ENCODE measurements at regions not wholly inside any gene's neighbourhood (a gene's known extent, or its start where the extent isn't known, plus 50 kb on each side); places are given as distances from the start of the nearest gene placed in this dataset.
A peak's percentile ranks its signal among the peaks of the same experiment; 100 is the strongest.
"Not testable (repeated sequence)": the region's sequence is repeated elsewhere in the genome, so short reads cannot be mapped to it uniquely, and the experiment has no call there.

GRCh38 chr7:53326634-53327033, 291.2 kb downstream of the POM121L12 start:
- Mint-ChIP-seq H3K4me3 (no peak overlapping the region), H3K4me1 (no peaks in the 10 kb centered on the region), H3K27ac (no peak overlapping the region), H3K27me3 (no peaks in the 10 kb centered on the region), H3K9me3 (peaks cover 4 to 29% (median 11%) of the 10 kb centered on the region in 8 donors), H3K36me3 (no peaks in the 10 kb centered on the region)
- Histone ChIP-seq H3K36me3 (ENCODE audit: insufficient read depth, low read length) (no peaks in the 10 kb centered on the region), H3K4me1 (ENCODE audit: insufficient read depth, low read length) (no peaks in the 10 kb centered on the region), H3K4me3 (ENCODE audit: low read length in 2 of 2) (no peak overlapping the region), H3K27ac (ENCODE audit: low read depth, low read length) (no peak overlapping the region), H3K9me3 (ENCODE audit: control insufficient read depth in 1 of 2, low read length in 2 of 2) (no peaks in the 10 kb centered on the region), H3K27me3 (ENCODE audit: insufficient read depth, low read length) (no peaks in the 10 kb centered on the region)
- intact Hi-C loops (cut with micrococcal nuclease), result no loop called here
- CTCF ChIA-PET (ENCODE audit: partially characterized antibody), result no interaction called here
- POLR2A ChIA-PET (ENCODE audit: partially characterized antibody), result no interaction called here
- DNase-seq, result no peak

- Histone ChIP-seq H3K4me1 (ENCODE audit: insufficient read depth, low read length) (no peaks in the 10 kb centered on the region), H3K9me3 (ENCODE audit: control insufficient read depth in 1 of 2, low read length in 2 of 2) (no peaks in the 10 kb centered on the region), H3K36me3 (ENCODE audit: insufficient read depth, low read length) (no peaks in the 10 kb centered on the region), H3K27ac (ENCODE audit: low read depth, low read length) (no peak overlapping the region), H3K27me3 (ENCODE audit: insufficient read depth, low read length) (no peaks in the 10 kb centered on the region), H3K4me3 (ENCODE audit: low read length in 2 of 2) (no peak overlapping the region)
- POLR2A ChIA-PET (ENCODE audit: partially characterized antibody), result no interaction called here
- Mint-ChIP-seq H3K9me3 (peaks cover 0 to 37% (median 13%) of the 10 kb centered on the region in 8 donors), H3K27ac (no peak overlapping the region), H3K4me1 (no peaks in the 10 kb centered on the region), H3K36me3 (no peaks in the 10 kb centered on the region), H3K27me3 (no peaks in the 10 kb centered on the region), H3K4me3 (no peak overlapping the region)
- intact Hi-C loops (cut with micrococcal nuclease), result no loop called here
- CTCF ChIA-PET (ENCODE audit: partially characterized antibody), result no interaction called here
- DNase-seq, result no peak
These were observed 300.8 kb downstream of the POM121L12 start for GRCh38 chr7:53336105-53336668.

- intact Hi-C loops (cut with micrococcal nuclease), result no loop called here
- Histone ChIP-seq H3K36me3 (ENCODE audit: insufficient read depth, low read length) (no peaks in the 10 kb centered on the region), H3K4me1 (ENCODE audit: insufficient read depth, low read length) (no peaks in the 10 kb centered on the region), H3K27me3 (ENCODE audit: insufficient read depth, low read length) (no peaks in the 10 kb centered on the region), H3K9me3 (ENCODE audit: control insufficient read depth in 1 of 2, low read length in 2 of 2) (no peaks in the 10 kb centered on the region), H3K4me3 (ENCODE audit: low read length in 2 of 2) (no peak overlapping the region), H3K27ac (ENCODE audit: low read depth, low read length) (no peak overlapping the region)
- POLR2A ChIA-PET (ENCODE audit: partially characterized antibody), result no interaction called here
- H3K9me3 Mint-ChIP-seq, result peaks cover 0 to 48% (median 22%) of the 10 kb centered on the region in 8 donors
- H3K27ac Mint-ChIP-seq, result no peak overlapping the region
- H3K36me3 Mint-ChIP-seq, result no peaks in the 10 kb centered on the region
- H3K4me3 Mint-ChIP-seq, result no peak overlapping the region
- DNase-seq, result no peak
- no peaks in the 10 kb centered on the region for H3K27me3 Mint-ChIP-seq
- CTCF ChIA-PET (ENCODE audit: partially characterized antibody), result no interaction called here
- H3K4me1 Mint-ChIP-seq, result no peaks in the 10 kb centered on the region
These were observed 304.8 kb downstream of the POM121L12 start for GRCh38 chr7:53340220-53340619.

GRCh38 chr7:53350241-53350640, 314.8 kb downstream of the POM121L12 start:
- Histone ChIP-seq H3K27ac (ENCODE audit: low read depth, low read length) (no peak overlapping the region), H3K27me3 (ENCODE audit: insufficient read depth, low read length) (no peaks in the 10 kb centered on the region), H3K4me1 (ENCODE audit: insufficient read depth, low read length) (no peaks in the 10 kb centered on the region), H3K4me3 (ENCODE audit: low read length in 2 of 2) (no peak overlapping the region), H3K36me3 (ENCODE audit: insufficient read depth, low read length) (no peaks in the 10 kb centered on the region), H3K9me3 (ENCODE audit: control insufficient read depth in 1 of 2, low read length in 2 of 2) (peaks cover 0 to 14% of the 10 kb centered on the region in 2 donors)
- ChIA-PET CTCF (ENCODE audit: partially characterized antibody) (no interaction called here), POLR2A (ENCODE audit: partially characterized antibody) (no interaction called here)
- H3K36me3 Mint-ChIP-seq, result no peaks in the 10 kb centered on the region
- H3K9me3 Mint-ChIP-seq, result peaks cover 3 to 31% (median 16%) of the 10 kb centered on the region in 8 donors
- H3K27me3 Mint-ChIP-seq, result no peaks in the 10 kb centered on the region
- intact Hi-C loops (cut with micrococcal nuclease), result no loop called here
- H3K27ac Mint-ChIP-seq, result no peak overlapping the region
- DNase-seq, result no peak
- no peaks in the 10 kb centered on the region for H3K4me1 Mint-ChIP-seq
- no peak overlapping the region for H3K4me3 Mint-ChIP-seq

- ChIA-PET CTCF (ENCODE audit: partially characterized antibody) (no interaction called here), POLR2A (ENCODE audit: partially characterized antibody) (no interaction called here)
- Mint-ChIP-seq H3K27ac (no peak overlapping the region), H3K4me3 (no peak overlapping the region), H3K9me3 (peaks cover 3 to 34% (median 15%) of the 10 kb centered on the region in 8 donors), H3K27me3 (no peaks in the 10 kb centered on the region), H3K36me3 (no peaks in the 10 kb centered on the region), H3K4me1 (no peaks in the 10 kb centered on the region)
- H3K4me1 ChIP-seq (ENCODE audit: insufficient read depth, low read length), result no peaks in the 10 kb centered on the region
- H3K4me3 ChIP-seq (ENCODE audit: low read length in 2 of 2), result no peak overlapping the region
- DNase-seq, result no peak
- H3K27ac ChIP-seq (ENCODE audit: low read depth, low read length), result no peak overlapping the region
- peaks cover 0 to 14% of the 10 kb centered on the region in 2 donors for H3K9me3 ChIP-seq (ENCODE audit: control insufficient read depth in 1 of 2, low read length in 2 of 2)
- H3K36me3 ChIP-seq (ENCODE audit: insufficient read depth, low read length), result no peaks in the 10 kb centered on the region
- no peaks in the 10 kb centered on the region for H3K27me3 ChIP-seq (ENCODE audit: insufficient read depth, low read length)
- intact Hi-C loops (cut with micrococcal nuclease), result no loop called here
These were observed 316.2 kb downstream of the POM121L12 start for GRCh38 chr7:53351681-53352080.

- intact Hi-C loops (cut with micrococcal nuclease), result no loop called here
- POLR2A ChIA-PET (ENCODE audit: partially characterized antibody), result no interaction called here
- Mint-ChIP-seq H3K4me3 (no peak overlapping the region), H3K27me3 (no peaks in the 10 kb centered on the region), H3K27ac (no peak overlapping the region), H3K4me1 (no peaks in the 10 kb centered on the region), H3K9me3 (peaks cover 5 to 28% (median 13%) of the 10 kb centered on the region in 8 donors), H3K36me3 (no peaks in the 10 kb centered on the region)
- Histone ChIP-seq H3K9me3 (ENCODE audit: control insufficient read depth in 1 of 2, low read length in 2 of 2) (no peaks in the 10 kb centered on the region), H3K27me3 (ENCODE audit: insufficient read depth, low read length) (no peaks in the 10 kb centered on the region), H3K36me3 (ENCODE audit: insufficient read depth, low read length) (no peaks in the 10 kb centered on the region), H3K27ac (ENCODE audit: low read depth, low read length) (no peak overlapping the region), H3K4me3 (ENCODE audit: low read length in 2 of 2) (no peak overlapping the region), H3K4me1 (ENCODE audit: insufficient read depth, low read length) (no peaks in the 10 kb centered on the region)
- DNase-seq, result no peak
- CTCF ChIA-PET (ENCODE audit: partially characterized antibody), result no interaction called here
These were observed 322.8 kb downstream of the POM121L12 start for GRCh38 chr7:53358269-53358668.

GRCh38 chr7:53383131-53383530, 347.7 kb downstream of the POM121L12 start:
- Histone ChIP-seq H3K27me3 (ENCODE audit: insufficient read depth, low read length) (no peaks in the 10 kb centered on the region), H3K27ac (ENCODE audit: low read depth, low read length) (no peak overlapping the region), H3K36me3 (ENCODE audit: insufficient read depth, low read length) (no peaks in the 10 kb centered on the region), H3K4me3 (ENCODE audit: low read length in 2 of 2) (no peak overlapping the region), H3K4me1 (ENCODE audit: insufficient read depth, low read length) (no peaks in the 10 kb centered on the region), H3K9me3 (ENCODE audit: control insufficient read depth in 1 of 2, low read length in 2 of 2) (peaks cover 0 to 8% of the 10 kb centered on the region in 2 donors)
- DNase-seq, result no peak
- no peak overlapping the region for H3K4me3 Mint-ChIP-seq
- CTCF ChIA-PET (ENCODE audit: partially characterized antibody), result no interaction called here
- POLR2A ChIA-PET (ENCODE audit: partially characterized antibody), result no interaction called here
- peak overlapping the region in 1 of 7 donors; percentile 51 for H3K27ac Mint-ChIP-seq
- H3K9me3 Mint-ChIP-seq, result peaks cover 0 to 37% (median 25%) of the 10 kb centered on the region in 8 donors
- H3K36me3 Mint-ChIP-seq, result no peaks in the 10 kb centered on the region
- H3K27me3 Mint-ChIP-seq, result no peaks in the 10 kb centered on the region
- intact Hi-C loops (cut with micrococcal nuclease), result no loop called here
- H3K4me1 Mint-ChIP-seq, result no peaks in the 10 kb centered on the region

GRCh38 chr7:53385239-53385638, 349.8 kb downstream of the POM121L12 start:
- H3K36me3 ChIP-seq (ENCODE audit: insufficient read depth, low read length); POLR2A ChIA-PET (ENCODE audit: partially characterized antibody); H3K27me3 Mint-ChIP-seq; intact Hi-C loops (cut with micrococcal nuclease); CTCF ChIA-PET (ENCODE audit: partially characterized antibody); H3K4me3 Mint-ChIP-seq; H3K4me1 Mint-ChIP-seq; H3K4me1 ChIP-seq (ENCODE audit: insufficient read depth, low read length); H3K27ac Mint-ChIP-seq; H3K27ac ChIP-seq (ENCODE audit: low read depth, low read length); DNase-seq; H3K36me3 Mint-ChIP-seq; H3K27me3 ChIP-seq (ENCODE audit: insufficient read depth, low read length); H3K4me3 ChIP-seq (ENCODE audit: low read length in 2 of 2): not testable (repeated sequence)
- peaks cover 7 to 32% (median 16%) of the 10 kb centered on the region in 8 donors for H3K9me3 Mint-ChIP-seq
- peaks cover 0 to 12% of the 10 kb centered on the region in 2 donors for H3K9me3 ChIP-seq (ENCODE audit: control insufficient read depth in 1 of 2, low read length in 2 of 2)

All from CD4-positive, alpha-beta memory T cell (primary cell).